ENCODE measurements at regions not wholly inside any gene's neighbourhood (a gene's known extent, or its start where the extent isn't known, plus 50 kb on each side); places are given as distances from the start of the nearest gene placed in this dataset.

- no peak overlapping the region for H3K27ac ChIP-seq
- H3K27me3 ChIP-seq: no peaks in the 10 kb centered on the region
- no peak for TF ChIP-seq POLR2A (IDR thresholded peaks at IDR 0.05)
- TF ChIP-seq, protein P1, sequence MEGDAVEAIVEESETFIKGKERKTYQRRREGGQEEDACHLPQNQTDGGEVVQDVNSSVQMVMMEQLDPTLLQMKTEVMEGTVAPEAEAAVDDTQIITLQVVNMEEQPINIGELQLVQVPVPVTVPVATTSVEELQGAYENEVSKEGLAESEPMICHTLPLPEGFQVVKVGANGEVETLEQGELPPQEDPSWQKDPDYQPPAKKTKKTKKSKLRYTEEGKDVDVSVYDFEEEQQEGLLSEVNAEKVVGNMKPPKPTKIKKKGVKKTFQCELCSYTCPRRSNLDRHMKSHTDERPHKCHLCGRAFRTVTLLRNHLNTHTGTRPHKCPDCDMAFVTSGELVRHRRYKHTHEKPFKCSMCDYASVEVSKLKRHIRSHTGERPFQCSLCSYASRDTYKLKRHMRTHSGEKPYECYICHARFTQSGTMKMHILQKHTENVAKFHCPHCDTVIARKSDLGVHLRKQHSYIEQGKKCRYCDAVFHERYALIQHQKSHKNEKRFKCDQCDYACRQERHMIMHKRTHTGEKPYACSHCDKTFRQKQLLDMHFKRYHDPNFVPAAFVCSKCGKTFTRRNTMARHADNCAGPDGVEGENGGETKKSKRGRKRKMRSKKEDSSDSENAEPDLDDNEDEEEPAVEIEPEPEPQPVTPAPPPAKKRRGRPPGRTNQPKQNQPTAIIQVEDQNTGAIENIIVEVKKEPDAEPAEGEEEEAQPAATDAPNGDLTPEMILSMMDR (IDR thresholded peaks at IDR 0.05): no peak
- no peak for TF ChIP-seq EP300 (IDR thresholded peaks at IDR 0.05)
- no peaks in the 10 kb centered on the region for H3K4me1 ChIP-seq
- 58 to 72% methylated on average over 3 of the region's 3 CpGs for WGBS, 2 donors
- no peak for DNase-seq (ENCODE audit: low spot score in 2 of 2)
- no peaks in the 10 kb centered on the region for H3K36me3 ChIP-seq
- H3K4me3 ChIP-seq: no peak overlapping the region
- H3K9me3 ChIP-seq: no peaks in the 10 kb centered on the region
These were observed 247.4 kb upstream of the SATB1 start for GRCh38 chr3:18672561-18672960.

GRCh38 chr3:18670759-18671158 is 245.6 kb upstream of the SATB1 start:
- H3K36me3 ChIP-seq: no peaks in the 10 kb centered on the region
- H3K27me3 ChIP-seq: no peaks in the 10 kb centered on the region
- no peak overlapping the region for H3K4me3 ChIP-seq
- H3K27ac ChIP-seq: no peak overlapping the region
- TF ChIP-seq POLR2A (IDR thresholded peaks at IDR 0.05): no peak
- no peak for TF ChIP-seq EP300 (IDR thresholded peaks at IDR 0.05)
- TF ChIP-seq, protein P1 (IDR thresholded peaks at IDR 0.05): no peak
- H3K9me3 ChIP-seq: no peaks in the 10 kb centered on the region
- DNase-seq (ENCODE audit: low spot score in 2 of 2): no peak
- 77 to 88% methylated on average over 4 of the region's 4 CpGs for WGBS, 2 donors
- no peaks in the 10 kb centered on the region for H3K4me1 ChIP-seq

GRCh38 chr3:18669374-18669773 is 244.2 kb upstream of the SATB1 start:
- H3K9me3 ChIP-seq: no peaks in the 10 kb centered on the region
- 93 to 96% methylated on average over 1 of the region's 1 CpG for WGBS, 2 donors
- H3K27me3 ChIP-seq: no peaks in the 10 kb centered on the region
- no peak overlapping the region for H3K4me3 ChIP-seq
- TF ChIP-seq EP300 (IDR thresholded peaks at IDR 0.05): no peak
- TF ChIP-seq POLR2A (IDR thresholded peaks at IDR 0.05): no peak
- TF ChIP-seq, protein P1 (IDR thresholded peaks at IDR 0.05): no peak
- DNase-seq (ENCODE audit: low spot score in 2 of 2): no peak
- no peak overlapping the region for H3K27ac ChIP-seq
- H3K36me3 ChIP-seq: no peaks in the 10 kb centered on the region
- H3K4me1 ChIP-seq: no peaks in the 10 kb centered on the region

DNA sequence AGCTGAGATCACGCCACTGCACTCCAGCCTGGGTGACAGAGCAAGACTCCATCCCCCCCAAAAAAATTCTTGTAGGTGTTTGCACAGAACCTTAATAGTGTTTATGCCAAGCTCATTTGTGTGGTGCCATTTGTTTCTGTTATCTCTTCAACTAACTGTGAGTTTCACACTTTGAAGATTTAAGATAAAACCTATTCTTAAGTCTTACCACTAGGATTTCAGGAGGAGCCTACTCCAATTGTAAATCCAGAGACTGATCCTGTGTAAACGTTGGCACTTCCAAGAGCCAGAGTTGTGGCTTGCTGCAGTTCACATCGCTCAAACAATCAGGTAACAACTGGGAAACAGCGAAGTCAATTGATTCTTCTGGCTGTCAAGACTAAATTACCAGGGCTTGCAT is 242.4 kb upstream of the SATB1 start:
- no peak overlapping the region for H3K4me3 ChIP-seq
- 59 to 65% methylated on average over 4 of the region's 4 CpGs for WGBS, 2 donors
- TF ChIP-seq, protein P1 (IDR thresholded peaks at IDR 0.05): no peak
- no peaks in the 10 kb centered on the region for H3K27me3 ChIP-seq
- H3K4me1 ChIP-seq: no peaks in the 10 kb centered on the region
- DNase-seq (ENCODE audit: low spot score in 2 of 2): no peak
- no peaks in the 10 kb centered on the region for H3K9me3 ChIP-seq
- H3K27ac ChIP-seq: no peak overlapping the region
- no peaks in the 10 kb centered on the region for H3K36me3 ChIP-seq

DNA sequence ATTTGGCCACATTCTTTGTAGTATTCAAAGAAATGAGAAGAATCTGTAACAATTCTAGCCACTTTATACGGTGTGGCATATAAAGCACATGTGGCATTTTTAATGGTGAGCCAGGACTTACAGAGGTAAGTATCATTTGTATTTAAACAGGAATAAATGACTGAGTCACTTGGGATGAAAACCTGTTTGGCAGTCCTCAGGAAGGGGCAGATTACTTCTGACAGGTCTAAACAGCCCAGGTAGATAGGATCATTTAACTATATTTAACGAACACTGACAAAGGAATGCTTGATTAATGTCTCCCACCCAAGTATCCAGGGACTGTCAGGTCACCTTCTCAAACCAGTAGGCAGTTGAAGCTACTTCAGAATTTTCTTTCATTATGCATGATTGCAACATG is 241.5 kb upstream of the SATB1 start:
- no peaks in the 10 kb centered on the region for H3K36me3 ChIP-seq
- 73 to 78% methylated on average over 2 of the region's 2 CpGs for WGBS, 2 donors
- no peaks in the 10 kb centered on the region for H3K27me3 ChIP-seq
- H3K9me3 ChIP-seq: no peaks in the 10 kb centered on the region
- DNase-seq (ENCODE audit: low spot score in 2 of 2): no peak
- no peak overlapping the region for H3K4me3 ChIP-seq
- no peak for TF ChIP-seq POLR2A (IDR thresholded peaks at IDR 0.05)
- TF ChIP-seq EP300 (IDR thresholded peaks at IDR 0.05): no peak
- TF ChIP-seq, protein P1 (IDR thresholded peaks at IDR 0.05): no peak
- no peaks in the 10 kb centered on the region for H3K4me1 ChIP-seq
- H3K27ac ChIP-seq: no peak overlapping the region
